A673 (cell line): ENCODE measurements at regions not wholly inside any gene's neighbourhood (a gene's known extent, or its start where the extent isn't known, plus 50 kb on each side); places are given as distances from the start of the nearest gene placed in this dataset.

Experiments used
- EZH2 ChIP-seq: fragments of 200-600 bp; sonication (generic); IDR thresholded peaks from 2 replicates; pipeline ENCODE4 v1.6.1; 2017; ENCODE audit warnings: borderline replicate concordance, low read depth, mild to moderate bottlenecking, mixed read lengths, antibody characterized with exemption, low read length; ENCODE audit not compliant: poor library complexity, severe bottlenecking
- TF ChIP-seq, protein P1 (sequence below): fragments of 300-800, 200-600 bp; sonication (generic); conservative IDR thresholded peaks from 2 replicates; pipeline ENCODE4 v1.5.1; 2017; ENCODE audit warnings: low read depth, mild to moderate bottlenecking, antibody characterized with exemption, low read length, moderate library complexity, mixed read lengths

DNA sequence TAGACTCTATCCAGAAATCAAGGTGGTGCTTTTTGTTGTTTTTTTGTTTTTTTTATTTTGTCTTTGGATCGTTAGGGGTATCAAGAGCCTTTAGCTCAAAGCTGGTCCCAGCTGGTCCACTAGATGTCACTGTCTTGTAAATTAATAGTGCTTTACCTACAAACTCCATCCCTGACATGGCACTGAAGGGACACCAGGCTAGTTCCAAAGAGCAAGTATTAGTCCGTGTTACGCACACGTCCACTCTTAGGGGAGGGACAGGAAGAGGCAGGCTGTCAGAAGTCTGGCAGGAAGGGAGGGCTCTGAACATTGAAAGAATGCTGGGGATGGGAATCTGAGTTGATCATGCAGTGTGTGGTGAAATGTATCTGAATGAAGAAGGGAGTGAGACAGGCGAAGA lies 85.9 kb upstream of the CCBE1 start:
- TF ChIP-seq, protein P1, sequence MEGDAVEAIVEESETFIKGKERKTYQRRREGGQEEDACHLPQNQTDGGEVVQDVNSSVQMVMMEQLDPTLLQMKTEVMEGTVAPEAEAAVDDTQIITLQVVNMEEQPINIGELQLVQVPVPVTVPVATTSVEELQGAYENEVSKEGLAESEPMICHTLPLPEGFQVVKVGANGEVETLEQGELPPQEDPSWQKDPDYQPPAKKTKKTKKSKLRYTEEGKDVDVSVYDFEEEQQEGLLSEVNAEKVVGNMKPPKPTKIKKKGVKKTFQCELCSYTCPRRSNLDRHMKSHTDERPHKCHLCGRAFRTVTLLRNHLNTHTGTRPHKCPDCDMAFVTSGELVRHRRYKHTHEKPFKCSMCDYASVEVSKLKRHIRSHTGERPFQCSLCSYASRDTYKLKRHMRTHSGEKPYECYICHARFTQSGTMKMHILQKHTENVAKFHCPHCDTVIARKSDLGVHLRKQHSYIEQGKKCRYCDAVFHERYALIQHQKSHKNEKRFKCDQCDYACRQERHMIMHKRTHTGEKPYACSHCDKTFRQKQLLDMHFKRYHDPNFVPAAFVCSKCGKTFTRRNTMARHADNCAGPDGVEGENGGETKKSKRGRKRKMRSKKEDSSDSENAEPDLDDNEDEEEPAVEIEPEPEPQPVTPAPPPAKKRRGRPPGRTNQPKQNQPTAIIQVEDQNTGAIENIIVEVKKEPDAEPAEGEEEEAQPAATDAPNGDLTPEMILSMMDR = peak; percentile 72
- TF ChIP-seq EZH2 = no peak
